ENCODE measurements at regions not wholly inside any gene's neighbourhood (a gene's known extent, or its start where the extent isn't known, plus 50 kb on each side); places are given as distances from the start of the nearest gene placed in this dataset.

DNA sequence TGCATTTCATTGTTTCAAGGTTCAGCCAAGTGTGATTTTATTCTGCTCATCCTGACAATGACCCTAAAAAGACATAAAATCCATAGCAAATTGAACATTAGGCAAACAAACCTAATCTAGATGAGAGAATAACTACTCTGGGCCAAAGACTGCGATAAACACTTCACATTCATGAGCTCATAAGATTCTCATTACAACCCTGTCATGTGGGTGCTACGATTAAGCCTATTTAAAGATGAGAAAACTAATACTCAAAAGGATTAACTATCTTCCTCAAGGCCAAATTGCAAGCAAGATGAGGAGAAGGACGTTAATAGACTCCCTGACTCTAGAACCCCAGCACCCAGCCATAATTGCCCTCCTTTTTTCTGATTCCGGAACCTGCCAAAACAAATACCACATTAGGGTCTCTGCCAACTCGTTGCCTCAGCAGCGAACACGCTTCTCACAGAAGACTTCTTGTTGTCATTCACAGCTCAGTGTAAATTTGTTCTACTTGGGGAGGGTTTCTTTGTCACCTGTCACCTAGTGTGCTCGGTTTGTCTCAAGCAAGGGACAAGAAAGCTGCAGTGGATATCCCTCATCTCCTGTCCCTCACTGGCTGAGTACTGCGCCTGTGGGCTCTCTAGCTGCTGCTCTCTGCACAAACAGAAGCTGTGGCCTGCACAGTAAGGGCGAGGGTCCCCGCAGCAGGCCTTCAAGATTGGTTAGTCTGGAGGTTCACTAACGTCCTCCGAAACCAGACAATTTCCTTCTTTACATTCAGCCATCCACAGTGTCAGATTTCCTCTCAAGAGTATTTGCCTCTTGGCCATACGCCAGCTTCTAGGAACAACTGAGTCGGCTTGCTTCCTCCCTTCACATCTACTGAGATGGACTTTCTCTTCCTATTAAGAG lies 200.0 kb upstream of the UBE2E2 start:
- Histone ChIP-seq H3K9me3 (ENCODE audit: low read depth, low read length) (no peaks in the 10 kb centered on the region), H2AFZ (ENCODE audit: low read length) (no peak overlapping the region), H4K20me1 (ENCODE audit: insufficient read depth, low read length) (no peaks in the 10 kb centered on the region), H3K4me3 (ENCODE audit: insufficient read depth, low read length) (no peak overlapping the region), H3K4me1 (ENCODE audit: insufficient read depth, low read length) (peaks cover 10% of the 10 kb centered on the region), H3K27me3 (ENCODE audit: insufficient read depth, low read length) (no peaks in the 10 kb centered on the region), H3K27ac (ENCODE audit: low read depth, low read length) (no peak overlapping the region), H3K79me2 (ENCODE audit: insufficient read depth, low read length) (no peaks in the 10 kb centered on the region), H3K36me3 (ENCODE audit: insufficient read depth, low read length) (no peaks in the 10 kb centered on the region), H3K4me2 (ENCODE audit: insufficient read depth, low read length) (no peak overlapping the region)
- DNase-seq (ENCODE audit: insufficient read length, low spot score, missing footprints): no peak
- no peak for TF ChIP-seq CTCF (IDR thresholded peaks at IDR 0.05; ENCODE audit: extremely low read depth, low read depth, low read length)

DNA sequence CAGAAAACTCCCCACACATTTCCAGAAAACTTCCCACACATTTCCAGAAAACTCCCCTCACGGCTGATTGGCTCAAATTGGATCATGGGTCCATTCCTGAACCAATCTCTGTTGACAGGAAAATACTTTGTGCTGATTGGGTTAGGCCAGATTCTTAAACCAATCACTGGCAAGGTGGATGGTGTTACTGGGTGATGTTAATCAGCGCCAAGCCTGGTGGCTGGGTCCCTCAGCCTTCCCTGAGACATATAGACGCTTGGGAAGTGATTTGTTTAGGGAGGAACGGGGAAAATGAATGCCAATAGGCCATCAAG lies 199.4 kb upstream of the UBE2E2 start:
- H2AFZ ChIP-seq (ENCODE audit: low read length): no peak overlapping the region
- peaks cover 10% of the 10 kb centered on the region for H3K4me1 ChIP-seq (ENCODE audit: insufficient read depth, low read length)
- H3K36me3 ChIP-seq (ENCODE audit: insufficient read depth, low read length): no peaks in the 10 kb centered on the region
- no peak for TF ChIP-seq CTCF (IDR thresholded peaks at IDR 0.05; ENCODE audit: extremely low read depth, low read depth, low read length)
- H3K4me3 ChIP-seq (ENCODE audit: insufficient read depth, low read length): no peak overlapping the region
- H3K79me2 ChIP-seq (ENCODE audit: insufficient read depth, low read length): no peaks in the 10 kb centered on the region
- H4K20me1 ChIP-seq (ENCODE audit: insufficient read depth, low read length): no peaks in the 10 kb centered on the region
- no peak overlapping the region for H3K4me2 ChIP-seq (ENCODE audit: insufficient read depth, low read length)
- H3K9me3 ChIP-seq (ENCODE audit: low read depth, low read length): no peaks in the 10 kb centered on the region
- H3K27ac ChIP-seq (ENCODE audit: low read depth, low read length): no peak overlapping the region
- H3K27me3 ChIP-seq (ENCODE audit: insufficient read depth, low read length): no peaks in the 10 kb centered on the region
- DNase-seq (ENCODE audit: insufficient read length, low spot score, missing footprints): no peak

GRCh38 chr3:23004971-23005370 lies 198.2 kb upstream of the UBE2E2 start:
- peak overlapping the region; percentile 8 for H3K4me2 ChIP-seq (ENCODE audit: insufficient read depth, low read length)
- no peak for DNase-seq (ENCODE audit: insufficient read length, low spot score, missing footprints)
- H3K27me3 ChIP-seq (ENCODE audit: insufficient read depth, low read length): no peaks in the 10 kb centered on the region
- no peaks in the 10 kb centered on the region for H3K79me2 ChIP-seq (ENCODE audit: insufficient read depth, low read length)
- TF ChIP-seq CTCF (IDR thresholded peaks at IDR 0.05; ENCODE audit: extremely low read depth, low read depth, low read length): no peak
- peaks cover 10% of the 10 kb centered on the region for H3K4me1 ChIP-seq (ENCODE audit: insufficient read depth, low read length)
- H3K4me3 ChIP-seq (ENCODE audit: insufficient read depth, low read length): no peak overlapping the region
- H2AFZ ChIP-seq (ENCODE audit: low read length): no peak overlapping the region
- no peaks in the 10 kb centered on the region for H3K9me3 ChIP-seq (ENCODE audit: low read depth, low read length)
- no peaks in the 10 kb centered on the region for H4K20me1 ChIP-seq (ENCODE audit: insufficient read depth, low read length)
- no peaks in the 10 kb centered on the region for H3K36me3 ChIP-seq (ENCODE audit: insufficient read depth, low read length)
- no peak overlapping the region for H3K27ac ChIP-seq (ENCODE audit: low read depth, low read length)

- Histone ChIP-seq H3K4me2 (ENCODE audit: insufficient read depth, low read length) (no peak overlapping the region), H3K4me3 (ENCODE audit: insufficient read depth, low read length) (no peak overlapping the region), H3K79me2 (ENCODE audit: insufficient read depth, low read length) (no peaks in the 10 kb centered on the region), H3K36me3 (ENCODE audit: insufficient read depth, low read length) (no peaks in the 10 kb centered on the region), H3K27me3 (ENCODE audit: insufficient read depth, low read length) (no peaks in the 10 kb centered on the region), H3K27ac (ENCODE audit: low read depth, low read length) (no peak overlapping the region), H4K20me1 (ENCODE audit: insufficient read depth, low read length) (no peaks in the 10 kb centered on the region), H3K4me1 (ENCODE audit: insufficient read depth, low read length) (no peaks in the 10 kb centered on the region), H2AFZ (ENCODE audit: low read length) (no peak overlapping the region), H3K9me3 (ENCODE audit: low read depth, low read length) (no peaks in the 10 kb centered on the region)
- no peak for TF ChIP-seq CTCF (IDR thresholded peaks at IDR 0.05; ENCODE audit: extremely low read depth, low read depth, low read length)
- no peak for DNase-seq (ENCODE audit: insufficient read length, low spot score, missing footprints)
Measured at GRCh38 chr3:23017801-23018200, 185.3 kb upstream of the UBE2E2 start.
